Stimulated activated CD4-positive, alpha-beta T cell treated with anti-CD3 and anti-CD28 coated beads, Interleukin-1b, Interleukin-23, amount 100 ng/mL, for 1 hour (primary cell): ENCODE measurements at regions not wholly inside any gene's neighbourhood (a gene's known extent, or its start where the extent isn't known, plus 50 kb on each side); places are given as distances from the start of the nearest gene placed in this dataset.
A peak's percentile ranks its signal among the peaks of the same experiment; 100 is the strongest.

Experiments used
- DNase-seq, 2 donors: peaks; one replicate each; pipeline ENCODE4 v3.0.0-alpha.2; 2020; ENCODE audit warnings: low read depth in 2 of 2

DNA sequence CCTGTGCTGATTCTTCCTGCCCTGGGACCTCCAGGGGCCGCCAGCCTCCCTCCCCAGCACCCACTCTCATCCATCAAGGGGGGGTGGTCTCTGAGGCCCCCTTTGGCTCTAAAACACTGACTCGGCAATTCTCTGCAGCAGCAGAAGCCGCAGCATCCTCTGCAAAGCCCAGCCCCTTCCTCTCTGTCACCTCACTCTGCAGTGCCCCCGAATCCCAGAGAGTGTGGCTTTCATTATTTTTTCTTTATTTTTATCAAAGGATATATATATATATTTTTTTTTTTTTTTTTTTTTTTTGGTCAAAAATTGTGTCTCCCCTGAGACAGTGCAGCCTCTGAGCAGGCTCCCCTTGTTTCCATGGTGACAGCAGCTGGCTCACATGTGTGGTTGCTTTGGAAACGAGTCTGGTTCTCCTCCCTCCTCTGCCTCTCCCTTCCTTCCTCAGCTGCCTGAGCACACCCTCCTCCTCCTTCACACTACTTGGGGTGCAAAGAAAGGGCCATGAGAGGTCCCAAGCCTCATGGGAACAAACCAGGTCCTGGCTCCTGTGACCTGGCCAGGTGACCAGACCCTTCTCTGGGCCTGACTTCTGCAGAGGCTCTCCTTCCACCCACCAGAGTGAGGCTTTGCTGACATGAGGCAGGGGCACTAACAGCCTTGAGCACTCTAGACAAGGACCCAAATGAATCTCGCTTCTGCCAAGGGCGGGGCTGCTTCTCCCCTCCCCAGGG is 100.5 kb downstream of the LRRC74A start:
- DNase-seq: peak in 1 of 2 donors; percentile 20

- DNase-seq: no peak
Observed at GRCh38 chr14:76925097-76925441, 98.9 kb downstream of the LRRC74A start.

GRCh38 chr14:76924371-76925096 is 98.3 kb downstream of the LRRC74A start:
- DNase-seq: no peak

GRCh38 chr14:76923431-76924370 is 97.5 kb downstream of the LRRC74A start:
- no peak for DNase-seq

- no peak for DNase-seq
Observed at GRCh38 chr14:76922584-76922983, 96.4 kb downstream of the LRRC74A start.

- no peak for DNase-seq
Observed at GRCh38 chr14:76922092-76922491, 95.9 kb downstream of the LRRC74A start.

DNA sequence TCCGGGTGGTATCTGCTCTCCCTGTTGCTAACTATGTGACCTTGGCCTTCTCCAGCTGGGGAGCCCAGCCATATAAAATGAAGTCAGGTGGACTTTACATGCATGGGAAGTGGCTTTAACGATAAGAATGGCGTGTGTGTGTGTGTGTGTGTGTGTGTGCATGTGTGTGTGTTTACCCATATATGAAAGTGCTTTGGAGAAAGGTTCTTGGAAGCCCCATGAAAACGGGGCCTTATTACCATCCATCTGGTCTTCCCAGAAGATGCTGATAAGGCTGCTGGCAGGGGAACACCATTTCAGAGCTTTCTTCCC is 94.8 kb downstream of the LRRC74A start:
- DNase-seq: no peak

DNA sequence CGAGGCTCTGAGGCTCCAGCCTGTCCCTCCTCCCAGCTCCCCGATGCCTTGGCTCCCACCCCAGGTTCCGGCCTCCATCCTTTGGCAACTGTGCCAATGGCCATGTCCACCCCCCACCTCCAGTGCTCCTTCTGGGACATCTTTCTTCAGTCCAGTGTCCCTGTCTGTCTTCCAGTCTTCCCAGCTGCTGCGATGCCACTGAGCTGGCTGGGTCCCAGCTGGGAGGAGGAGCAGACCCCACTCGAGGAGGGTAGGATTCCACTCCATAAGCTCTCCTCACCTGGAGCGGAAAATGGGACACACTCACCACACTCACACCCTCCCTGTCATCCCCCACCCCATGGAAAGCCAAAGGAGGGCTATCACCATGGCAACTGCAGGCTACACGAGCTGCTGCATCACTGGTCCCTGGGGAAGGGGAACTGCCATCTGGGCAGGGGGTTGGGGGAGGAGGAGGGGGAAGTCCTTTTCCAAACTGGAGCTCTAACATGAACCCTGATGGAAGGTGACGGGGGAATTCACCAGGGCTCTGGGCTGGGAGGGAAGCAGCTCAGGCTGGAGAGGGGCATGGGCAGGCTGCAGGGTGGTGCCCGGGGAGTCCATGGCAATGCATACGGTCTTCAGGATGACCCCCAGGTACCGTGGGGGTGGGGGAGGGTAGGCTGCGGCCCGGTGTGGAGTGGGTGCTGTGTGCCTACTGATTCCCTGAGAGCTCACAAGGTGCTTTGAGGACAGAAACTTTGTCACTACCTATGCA is 94.3 kb downstream of the LRRC74A start:
- DNase-seq: no peak

- DNase-seq: no peak
Observed at GRCh38 chr14:76919431-76920330, 93.5 kb downstream of the LRRC74A start.
